Tibial artery (tissue), 4 donors: ENCODE measurements at regions not wholly inside any gene's neighbourhood (a gene's known extent, or its start where the extent isn't known, plus 50 kb on each side); places are given as distances from the start of the nearest gene placed in this dataset.

Source experiments
- DNase-seq, 2 donors: peaks; one replicate each; pipeline ENCODE4 v3.0.0-alpha.2; 2019
- H3K27ac ChIP-seq, 2 donors: fragments of 200-600 bp; sonication (generic) in 1 of 2; 1 replicate in 1 of 2; 2 replicates in 1 of 2; pipeline ENCODE4 v1.5.1; 2018 to 2019; ENCODE audit warnings: mild to moderate bottlenecking in 1 of 2
- H3K27me3 ChIP-seq, 2 donors: fragments of 200-600 bp; sonication (generic) in 1 of 2; one replicate each; pipeline versions ENCODE4 v1.5.1 to v1.6.0; 2016 to 2019
- H3K36me3 ChIP-seq, 3 donors: fragments of 200-600 bp; sonication (generic) in 2 of 3; one replicate each; pipeline ENCODE4 v1.5.1; 2016 to 2019; ENCODE audit warnings: mild to moderate bottlenecking in 2 of 3
- H3K4me1 ChIP-seq, 4 donors: fragments of 200-600 bp; sonication (generic) in 2 of 4; 1 replicate in 3 of 4; 2 replicates in 1 of 4; pipeline ENCODE4 v1.5.1; 2016 to 2019
- H3K4me3 ChIP-seq, 2 donors: fragments of 200-600 bp; sonication (generic) in 1 of 2; 1 replicate in 1 of 2; 2 replicates in 1 of 2; pipeline ENCODE4 v1.5.1; 2018 to 2019; ENCODE audit warnings: mild to moderate bottlenecking in 2 of 2
- H3K9me3 ChIP-seq, 3 donors: fragments of 200-600 bp; sonication (generic) in 1 of 3; one replicate each; pipeline ENCODE4 v1.5.1; 2016 to 2019
- CTCF ChIP-seq, 2 experiments: fragments of 200-600 bp in 1 of 2; fragments of 450-650 bp in 1 of 2; IDR thresholded peaks; one replicate each; pipeline ENCODE4 v1.5.1; 2017 to 2019; ENCODE audit warnings: antibody characterized with exemption in 2 of 2, mild to moderate bottlenecking in 1 of 2, moderate library complexity in 1 of 2
- intact Hi-C: fragments of 100-400 bp; cut with DNase I; formaldehyde crosslinking; loops from one replicate; pipeline ENCODE4 v1.15.0; 2023; ENCODE audit warnings: low total_unique reads

- H3K9me3 ChIP-seq = no peaks in the 10 kb centered on the region
- no peak for DNase-seq
- no peaks in the 10 kb centered on the region for H3K4me1 ChIP-seq
- H3K27ac ChIP-seq = no peak overlapping the region
- intact Hi-C loops = no loop called here
- no peak for TF ChIP-seq CTCF (IDR thresholded peaks at IDR 0.05)
- H3K4me3 ChIP-seq = no peak overlapping the region
- no peaks in the 10 kb centered on the region for H3K27me3 ChIP-seq
- H3K36me3 ChIP-seq = no peaks in the 10 kb centered on the region
Observed at GRCh38 chr6:164098857-164099267, 684.3 kb downstream of the QKI start.

GRCh38 chr6:164097551-164098398 is 683.3 kb downstream of the QKI start:
- no peak overlapping the region for H3K4me3 ChIP-seq
- intact Hi-C loops = no loop called here
- H3K27me3 ChIP-seq = no peaks in the 10 kb centered on the region
- no peaks in the 10 kb centered on the region for H3K36me3 ChIP-seq
- no peaks in the 10 kb centered on the region for H3K4me1 ChIP-seq
- H3K27ac ChIP-seq = no peak overlapping the region
- no peak for DNase-seq
- no peaks in the 10 kb centered on the region for H3K9me3 ChIP-seq
- TF ChIP-seq CTCF (IDR thresholded peaks at IDR 0.05) = no peak

- no peak overlapping the region for H3K4me3 ChIP-seq
- H3K27me3 ChIP-seq = no peaks in the 10 kb centered on the region
- no peak for TF ChIP-seq CTCF (IDR thresholded peaks at IDR 0.05)
- no peak for DNase-seq
- no peaks in the 10 kb centered on the region for H3K9me3 ChIP-seq
- no peaks in the 10 kb centered on the region for H3K36me3 ChIP-seq
- no peaks in the 10 kb centered on the region for H3K4me1 ChIP-seq
- intact Hi-C loops = no loop called here
- H3K27ac ChIP-seq = no peak overlapping the region
Observed at GRCh38 chr6:164097056-164097455, 682.5 kb downstream of the QKI start.

GRCh38 chr6:164095056-164095455 is 680.5 kb downstream of the QKI start:
- no peak for TF ChIP-seq CTCF (IDR thresholded peaks at IDR 0.05)
- DNase-seq = no peak
- H3K36me3 ChIP-seq = no peaks in the 10 kb centered on the region
- no peaks in the 10 kb centered on the region for H3K9me3 ChIP-seq
- H3K4me3 ChIP-seq = no peak overlapping the region
- H3K4me1 ChIP-seq = no peaks in the 10 kb centered on the region
- intact Hi-C loops = no loop called here
- H3K27me3 ChIP-seq = no peaks in the 10 kb centered on the region
- no peak overlapping the region for H3K27ac ChIP-seq

- no peak for DNase-seq
- no peaks in the 10 kb centered on the region for H3K36me3 ChIP-seq
- H3K27ac ChIP-seq = no peak overlapping the region
- no peaks in the 10 kb centered on the region for H3K9me3 ChIP-seq
- intact Hi-C loops = no loop called here
- no peak for TF ChIP-seq CTCF (IDR thresholded peaks at IDR 0.05)
- H3K27me3 ChIP-seq = no peaks in the 10 kb centered on the region
- no peak overlapping the region for H3K4me3 ChIP-seq
- H3K4me1 ChIP-seq = peaks cover 0 to 19% (median 9%) of the 10 kb centered on the region in 4 donors
Observed at GRCh38 chr6:164087870-164088269, 673.4 kb downstream of the QKI start.
